ENCODE measurements at regions not wholly inside any gene's neighbourhood (a gene's known extent, or its start where the extent isn't known, plus 50 kb on each side); places are given as distances from the start of the nearest gene placed in this dataset.

DNA sequence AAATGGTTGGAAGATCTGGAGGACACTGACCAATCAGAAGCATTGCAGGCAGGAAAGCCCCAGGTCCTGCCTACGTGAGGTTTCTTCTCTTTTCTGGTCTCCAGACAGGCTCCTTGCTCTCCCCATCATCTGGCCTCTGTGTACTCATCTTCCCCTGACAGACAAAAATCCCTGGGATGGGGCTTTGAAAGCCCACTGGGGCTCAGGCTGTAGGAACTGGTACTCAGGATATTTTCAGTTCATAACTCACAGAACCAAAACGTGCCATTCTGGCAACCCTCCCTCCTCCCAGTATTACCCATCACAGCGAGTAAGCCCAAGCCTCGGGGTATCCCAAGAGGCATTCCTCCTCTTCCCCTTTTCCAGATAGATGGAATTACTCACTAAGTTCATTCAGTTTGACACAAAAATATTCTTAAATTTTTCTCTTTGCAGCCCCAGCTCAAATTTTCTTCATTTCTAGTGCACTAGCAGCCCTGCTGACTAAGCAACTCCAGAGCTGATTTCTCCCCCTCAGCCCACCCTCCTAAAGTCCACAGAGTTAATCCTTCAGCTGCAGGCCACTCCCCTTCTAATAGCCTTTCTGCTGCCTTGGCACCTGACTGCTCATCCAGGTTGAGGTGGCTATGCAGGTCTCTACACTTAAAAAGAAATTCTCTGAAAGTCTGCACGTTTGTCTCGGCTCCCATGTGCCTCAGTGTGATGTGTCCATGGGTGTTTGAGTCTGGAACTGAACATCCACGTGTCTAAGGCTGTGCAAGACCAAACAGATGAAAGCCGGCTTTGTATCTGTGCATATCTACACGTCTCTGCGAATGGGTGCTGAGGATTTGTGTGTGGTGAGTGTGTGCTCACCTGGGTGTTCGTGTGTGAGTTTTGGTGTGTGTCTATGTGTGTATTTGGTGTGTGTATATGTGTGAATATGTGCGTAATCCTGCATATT is 331.4 kb downstream of the CCSER2 start:
- intact Hi-C loops (cut with DNase I; ENCODE audit: low total_unique reads) = no loop called here
- WGBS, 2 donors = 73 to 74% methylated on average over 12 of the region's 12 CpGs
- DNase-seq (ENCODE audit: low spot score in 2 of 2) = peak in 1 of 2 donors; percentile 78
- H3K4me3 ChIP-seq (ENCODE audit: low read depth, poor library complexity, severe bottlenecking) = no peak overlapping the region
- TF ChIP-seq, protein P1, sequence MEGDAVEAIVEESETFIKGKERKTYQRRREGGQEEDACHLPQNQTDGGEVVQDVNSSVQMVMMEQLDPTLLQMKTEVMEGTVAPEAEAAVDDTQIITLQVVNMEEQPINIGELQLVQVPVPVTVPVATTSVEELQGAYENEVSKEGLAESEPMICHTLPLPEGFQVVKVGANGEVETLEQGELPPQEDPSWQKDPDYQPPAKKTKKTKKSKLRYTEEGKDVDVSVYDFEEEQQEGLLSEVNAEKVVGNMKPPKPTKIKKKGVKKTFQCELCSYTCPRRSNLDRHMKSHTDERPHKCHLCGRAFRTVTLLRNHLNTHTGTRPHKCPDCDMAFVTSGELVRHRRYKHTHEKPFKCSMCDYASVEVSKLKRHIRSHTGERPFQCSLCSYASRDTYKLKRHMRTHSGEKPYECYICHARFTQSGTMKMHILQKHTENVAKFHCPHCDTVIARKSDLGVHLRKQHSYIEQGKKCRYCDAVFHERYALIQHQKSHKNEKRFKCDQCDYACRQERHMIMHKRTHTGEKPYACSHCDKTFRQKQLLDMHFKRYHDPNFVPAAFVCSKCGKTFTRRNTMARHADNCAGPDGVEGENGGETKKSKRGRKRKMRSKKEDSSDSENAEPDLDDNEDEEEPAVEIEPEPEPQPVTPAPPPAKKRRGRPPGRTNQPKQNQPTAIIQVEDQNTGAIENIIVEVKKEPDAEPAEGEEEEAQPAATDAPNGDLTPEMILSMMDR (IDR thresholded peaks at IDR 0.05) = no peak
- no peak for TF ChIP-seq POLR2A (IDR thresholded peaks at IDR 0.05)

DNA sequence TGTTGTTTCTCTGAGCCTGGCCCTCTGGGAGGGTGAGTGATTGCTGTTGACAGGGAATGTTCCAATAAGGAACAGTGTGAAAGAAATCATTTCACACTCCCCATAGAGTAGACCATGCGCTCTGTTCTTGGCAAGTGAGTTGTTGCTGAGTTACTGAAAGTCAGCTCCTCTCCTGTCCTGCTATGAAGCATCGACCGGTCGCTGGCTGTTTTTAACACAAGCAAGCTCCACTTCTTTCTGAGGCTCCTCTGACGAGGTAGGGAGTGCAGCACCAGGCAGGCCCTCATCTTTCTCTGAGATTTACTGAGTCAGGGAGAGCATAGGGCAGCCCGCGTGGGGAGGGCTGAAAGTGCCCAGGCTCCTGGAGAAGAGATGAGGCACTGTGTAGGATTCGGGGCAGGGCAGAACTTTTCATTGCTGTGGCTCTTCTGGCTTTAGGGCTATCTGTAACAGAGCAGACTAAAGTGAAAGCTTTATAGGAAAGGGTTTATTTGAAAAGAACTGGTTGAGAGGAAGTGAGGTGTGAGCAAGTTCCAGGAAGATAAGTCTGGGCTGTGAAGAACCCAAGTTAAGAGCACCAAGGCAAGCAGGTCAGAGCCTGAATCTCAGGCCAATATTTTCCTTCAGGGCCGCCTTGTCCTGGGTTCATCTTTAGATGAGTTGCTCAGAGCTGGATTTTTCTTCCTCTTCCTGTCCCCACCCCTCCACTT is 332.2 kb downstream of the CCSER2 start:
- WGBS, 2 donors = 70 to 78% methylated on average over 9 of the region's 9 CpGs
- no peak for TF ChIP-seq POLR2A (IDR thresholded peaks at IDR 0.05)
- TF ChIP-seq, protein P1 (IDR thresholded peaks at IDR 0.05) = no peak
- intact Hi-C loops (cut with DNase I; ENCODE audit: low total_unique reads) = no loop called here
- DNase-seq (ENCODE audit: low spot score in 2 of 2) = peak in 1 of 2 donors; percentile 56
- no peak overlapping the region for H3K4me3 ChIP-seq (ENCODE audit: low read depth, poor library complexity, severe bottlenecking)

DNA sequence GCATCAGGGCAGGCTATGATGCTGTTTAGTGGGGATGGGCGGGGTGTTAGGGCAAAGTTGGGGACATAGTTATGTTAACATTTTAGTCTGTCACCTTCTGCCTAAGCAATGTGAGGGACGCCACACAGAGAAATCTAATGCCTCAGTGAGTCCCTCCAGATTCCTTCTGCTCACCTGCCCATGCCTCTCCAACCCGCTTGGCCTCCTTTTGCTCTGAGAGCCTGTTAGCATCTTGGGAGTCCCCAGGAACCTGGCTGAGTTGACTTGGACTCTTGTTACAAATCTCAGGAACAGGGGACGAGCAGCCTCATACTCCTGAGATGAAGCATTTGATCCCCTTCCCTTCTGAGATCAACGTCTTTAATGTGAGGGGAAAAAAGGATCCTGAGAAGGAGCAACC is 336.8 kb downstream of the CCSER2 start:
- no peak overlapping the region for H3K4me3 ChIP-seq (ENCODE audit: low read depth, poor library complexity, severe bottlenecking)
- 69 to 78% methylated on average over 5 of the region's 5 CpGs for WGBS, 2 donors
- intact Hi-C loops (cut with DNase I; ENCODE audit: low total_unique reads) = no loop called here
- no peak for DNase-seq (ENCODE audit: low spot score in 2 of 2)
- TF ChIP-seq, protein P1 (IDR thresholded peaks at IDR 0.05) = no peak
- no peak for TF ChIP-seq POLR2A (IDR thresholded peaks at IDR 0.05)

DNA sequence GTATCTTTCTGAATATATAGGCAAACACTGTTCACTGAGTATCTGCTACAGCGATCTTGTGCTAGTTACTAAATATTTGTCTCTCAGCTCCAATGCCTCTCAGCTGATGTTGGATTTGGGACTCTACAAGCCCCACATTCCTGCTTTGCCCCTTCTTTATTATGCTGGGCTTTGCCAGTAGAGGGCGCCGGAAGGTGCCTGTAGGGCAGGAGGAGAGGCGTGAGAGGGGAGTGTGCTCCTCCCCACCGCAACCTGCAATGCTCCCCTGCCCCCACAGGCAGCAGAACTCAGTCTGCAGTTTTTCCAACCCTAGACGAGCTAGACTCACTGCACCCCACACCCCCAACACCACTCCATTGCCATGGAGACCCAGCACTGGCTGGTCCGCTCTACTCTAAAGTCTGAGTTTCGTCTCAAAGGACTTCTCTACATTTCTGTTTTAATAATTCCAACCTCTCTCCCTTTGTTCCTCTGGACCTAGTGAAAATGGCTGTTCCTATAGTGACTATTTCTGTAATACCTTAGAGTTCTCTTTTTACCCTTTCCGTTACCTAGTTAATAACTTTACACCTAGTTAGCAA is 337.6 kb downstream of the CCSER2 start:
- H3K4me3 ChIP-seq (ENCODE audit: low read depth, poor library complexity, severe bottlenecking) = no peak overlapping the region
- 51 to 62% methylated on average over 9 of the region's 9 CpGs for WGBS, 2 donors
- intact Hi-C loops (cut with DNase I; ENCODE audit: low total_unique reads) = no loop called here
- TF ChIP-seq, protein P1 (IDR thresholded peaks at IDR 0.05) = no peak
- TF ChIP-seq POLR2A (IDR thresholded peaks at IDR 0.05) = no peak
- no peak for DNase-seq (ENCODE audit: low spot score in 2 of 2)

DNA sequence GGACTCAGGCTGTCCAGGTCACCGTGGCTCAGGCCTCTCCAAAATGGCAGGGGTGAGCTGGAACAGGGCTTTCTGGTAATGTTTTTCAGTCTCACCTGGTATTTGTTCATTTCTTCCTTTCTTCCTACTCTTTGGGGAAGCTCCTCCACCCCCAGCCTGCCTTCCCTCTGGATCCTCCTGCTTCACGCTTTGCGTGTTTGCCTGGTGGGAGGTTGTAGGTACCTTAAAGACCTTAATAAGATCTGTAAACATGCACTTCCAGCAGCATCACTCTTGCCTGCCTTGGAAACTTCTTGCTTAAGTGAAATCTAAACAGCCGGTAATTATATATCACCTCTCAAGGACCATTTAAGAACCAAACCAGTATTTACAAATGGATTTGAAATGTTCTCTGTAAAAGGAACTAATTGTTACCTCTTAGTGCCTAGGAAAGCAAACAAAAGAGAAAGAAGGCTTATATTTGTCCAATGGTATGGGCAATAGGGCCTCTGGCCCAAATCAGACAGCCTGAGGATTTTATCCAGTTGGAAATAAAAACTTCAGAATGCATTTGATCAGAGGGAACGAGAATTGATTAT is 339.9 kb downstream of the CCSER2 start:
- H3K4me3 ChIP-seq (ENCODE audit: low read depth, poor library complexity, severe bottlenecking) = no peak overlapping the region
- intact Hi-C loops (cut with DNase I; ENCODE audit: low total_unique reads) = no loop called here
- TF ChIP-seq, protein P1 (IDR thresholded peaks at IDR 0.05) = no peak
- no peak for TF ChIP-seq POLR2A (IDR thresholded peaks at IDR 0.05)
- DNase-seq (ENCODE audit: low spot score in 2 of 2) = no peak
- WGBS, 2 donors = 75 to 85% methylated on average over 5 of the region's 5 CpGs

Measured in lower leg skin (tissue), 4 donors.